Right cardiac atrium (tissue), 5 donors: ENCODE measurements at regions not wholly inside any gene's neighbourhood (a gene's known extent, or its start where the extent isn't known, plus 50 kb on each side); places are given as distances from the start of the nearest gene placed in this dataset.
"Not testable (repeated sequence)": the region's sequence is repeated elsewhere in the genome, so short reads cannot be mapped to it uniquely, and the experiment has no call there.

Experiments
- ATAC-seq, 2 donors: fragments of 200-7000 bp; cut with Tn5 transposase; one replicate each; pipeline versions ENCODE4 v1.8.0 to v1.9.1; 2020; ENCODE audit warnings: moderate library complexity in 2 of 2, mild to moderate bottlenecking in 1 of 2
- DNase-seq, 3 donors: peaks; one replicate each; pipeline ENCODE4 v3.0.0-alpha.2; 2020
- H3K27ac ChIP-seq: one replicate; pipeline ENCODE4 v1.5.1; 2013; ENCODE audit warnings: mild to moderate bottlenecking, low read length, control low read depth, moderate library complexity
- H3K27me3 ChIP-seq: one replicate; pipeline ENCODE4 v1.6.1; 2013; ENCODE audit not compliant: control insufficient read depth, insufficient read depth
- H3K4me1 ChIP-seq: one replicate; pipeline ENCODE4 v1.6.1; 2013; ENCODE audit warnings: low read length; ENCODE audit not compliant: control insufficient read depth, insufficient read depth
- H3K4me3 ChIP-seq: one replicate; pipeline ENCODE4 v1.5.1; 2013; ENCODE audit warnings: low read length, control low read depth
- H3K9me3 ChIP-seq: one replicate; pipeline ENCODE4 v1.6.1; 2013; ENCODE audit warnings: low read length; ENCODE audit not compliant: control insufficient read depth
- WGBS: extraction: QIAGEN DNeasy Blood & Tissue Kit; methylation state at CpG from one replicate; pipeline ENCODE4 v1.1.7; 2013; 5-methylcytosine and 5-hydroxymethylcytosine counted together
- intact Hi-C, 4 donors: fragments of 100-400 bp; cut with DNase I; formaldehyde crosslinking; loops; one replicate each; pipeline versions ENCODE4 v1.11.0 to v1.14.0; 2022 to 2023
- donor health status: healthy with polysubstance abuse.
- donor health status: DM: no; HTN: yes; CAD: no.
- donor health status: DM: no; HTN: no; CAD: no.
- donor health status: DM: no; HTN: yes; CAD: no; lungs with severe emphysema.
- donor health status: DM: yes; HTN: yes; CAD: no.

DNA sequence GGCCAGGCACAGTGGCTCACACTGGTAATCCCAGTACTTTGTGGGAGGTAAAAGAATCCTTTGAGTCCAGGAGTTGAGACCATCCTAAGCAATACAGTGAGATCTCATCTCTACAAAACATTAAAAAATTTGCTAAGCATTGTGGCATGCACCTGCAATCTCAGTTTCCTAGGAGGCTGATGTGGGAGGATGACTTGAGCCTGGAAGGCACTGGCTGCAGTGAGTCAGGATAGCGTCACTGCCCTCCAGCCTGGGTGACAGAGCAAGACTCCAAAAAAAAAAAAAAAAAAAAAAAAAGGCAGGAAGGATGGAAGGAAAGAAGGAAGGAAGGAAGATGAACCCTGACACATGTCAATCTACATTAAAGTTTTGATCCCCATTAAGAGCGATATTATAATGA is 1452.2 kb upstream of the ACO1 start:
- intact Hi-C loops, result no loop called here
- 83% methylated on average over 2 of the region's 2 CpGs for WGBS
- Histone ChIP-seq H3K27ac (no peak overlapping the region), H3K4me3 (no peak overlapping the region), H3K27me3 (no peaks in the 10 kb centered on the region), H3K4me1 (no peaks in the 10 kb centered on the region), H3K9me3 (no peaks in the 10 kb centered on the region)
- no peak for ATAC-seq
- DNase-seq, result no peak

- intact Hi-C loops, result no loop called here
- Histone ChIP-seq H3K27me3 (no peaks in the 10 kb centered on the region), H3K27ac (no peak overlapping the region), H3K4me1 (no peaks in the 10 kb centered on the region), H3K9me3 (no peaks in the 10 kb centered on the region), H3K4me3 (no peak overlapping the region)
- ATAC-seq (no peak), DNase-seq (no peak)
Observed at GRCh38 chr9:30935730-30936129, 1448.7 kb upstream of the ACO1 start.

- WGBS, result 80% methylated on average over 4 of the region's 4 CpGs
- intact Hi-C loops, result no loop called here
- ATAC-seq, result no peak
Observed at GRCh38 chr9:30937106-30937505, 1447.3 kb upstream of the ACO1 start.

GRCh38 chr9:30942852-30943251 is 1441.6 kb upstream of the ACO1 start:
- intact Hi-C loops, DNase-seq: not testable (repeated sequence)

More at GRCh38 chr9:30937106-30937505, 1447.3 kb upstream of the ACO1 start:
- Histone ChIP-seq H3K4me3 (no peak overlapping the region), H3K27ac (no peak overlapping the region), H3K4me1 (no peaks in the 10 kb centered on the region), H3K27me3 (no peaks in the 10 kb centered on the region), H3K9me3 (no peaks in the 10 kb centered on the region)
- no peak for DNase-seq

DNA sequence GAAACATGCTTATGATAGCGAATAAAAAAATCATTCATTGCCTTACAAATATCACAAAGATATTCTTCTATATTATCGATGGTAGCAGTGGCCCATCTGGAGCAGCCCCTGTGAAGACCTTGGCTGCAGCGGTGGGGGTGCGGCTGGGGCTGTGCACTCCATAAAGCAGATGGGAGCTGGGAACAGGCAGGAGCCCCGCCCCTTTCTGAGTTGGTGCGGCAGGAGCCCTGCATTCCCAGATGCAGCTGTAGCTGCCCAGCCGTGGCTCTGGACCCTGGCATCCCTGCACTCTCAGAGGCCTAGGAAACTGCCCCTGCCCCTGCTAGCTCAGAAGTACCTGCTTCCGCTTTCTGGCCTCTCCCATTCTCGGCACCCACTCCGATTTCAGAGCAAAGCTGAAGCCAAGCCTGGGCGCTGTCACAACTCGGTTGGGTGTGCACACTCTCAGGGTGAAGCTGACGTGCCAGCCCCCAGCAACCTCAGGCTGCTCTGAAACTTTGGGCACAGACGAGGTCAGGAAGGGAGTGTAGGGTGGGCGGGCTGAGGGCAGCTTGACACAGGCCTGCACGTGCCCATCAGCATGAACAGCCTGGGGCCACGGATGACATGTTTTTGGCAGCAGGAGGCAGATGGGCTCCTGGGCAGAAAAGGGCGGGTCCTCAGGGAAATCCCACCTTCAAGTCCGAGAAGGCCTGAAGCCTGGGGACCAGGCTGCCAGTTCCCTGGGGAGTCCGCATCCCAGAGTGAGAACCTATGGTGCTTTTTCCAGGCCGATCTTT is 1440.8 kb upstream of the ACO1 start:
- H3K4me3 ChIP-seq, result no peak overlapping the region
- 89% methylated on average over 21 of the region's 21 CpGs for WGBS
- no peak for ATAC-seq
- DNase-seq, result peak in 2 of 3 donors; percentile 19 to 29
- intact Hi-C loops, result no loop called here
- no peaks in the 10 kb centered on the region for H3K9me3 ChIP-seq
- no peaks in the 10 kb centered on the region for H3K27me3 ChIP-seq
- no peaks in the 10 kb centered on the region for H3K4me1 ChIP-seq
- H3K27ac ChIP-seq, result no peak overlapping the region

More at GRCh38 chr9:30942852-30943251, 1441.6 kb upstream of the ACO1 start:
- H3K27ac ChIP-seq, H3K9me3 ChIP-seq, H3K4me3 ChIP-seq, ATAC-seq, H3K4me1 ChIP-seq, H3K27me3 ChIP-seq: not testable (repeated sequence)
- 93% methylated on average over 2 of the region's 2 CpGs for WGBS

DNA sequence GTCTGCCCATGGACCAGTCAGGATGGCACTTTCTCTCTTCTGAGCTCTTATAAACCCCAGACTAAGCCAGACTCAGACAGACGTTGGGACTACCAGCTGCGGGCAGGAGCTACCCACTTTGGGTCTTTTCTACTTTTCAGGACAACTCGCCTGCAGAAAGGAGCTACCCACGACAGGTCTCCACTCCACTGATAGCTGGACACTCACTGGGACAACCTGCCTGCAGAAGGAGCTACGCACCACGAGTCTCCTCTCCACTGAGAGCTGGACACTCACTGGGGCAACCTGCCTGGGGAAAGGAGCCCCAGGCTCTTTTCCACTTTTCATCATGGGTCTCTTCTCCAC is 1440.2 kb upstream of the ACO1 start:
- Histone ChIP-seq H3K4me3 (no peak overlapping the region), H3K9me3 (no peaks in the 10 kb centered on the region), H3K27me3 (no peaks in the 10 kb centered on the region), H3K27ac (no peak overlapping the region), H3K4me1 (no peaks in the 10 kb centered on the region)
- DNase-seq (no peak), ATAC-seq (no peak)
- WGBS, result 89% methylated on average over 6 of the region's 6 CpGs
- intact Hi-C loops, result no loop called here

DNA sequence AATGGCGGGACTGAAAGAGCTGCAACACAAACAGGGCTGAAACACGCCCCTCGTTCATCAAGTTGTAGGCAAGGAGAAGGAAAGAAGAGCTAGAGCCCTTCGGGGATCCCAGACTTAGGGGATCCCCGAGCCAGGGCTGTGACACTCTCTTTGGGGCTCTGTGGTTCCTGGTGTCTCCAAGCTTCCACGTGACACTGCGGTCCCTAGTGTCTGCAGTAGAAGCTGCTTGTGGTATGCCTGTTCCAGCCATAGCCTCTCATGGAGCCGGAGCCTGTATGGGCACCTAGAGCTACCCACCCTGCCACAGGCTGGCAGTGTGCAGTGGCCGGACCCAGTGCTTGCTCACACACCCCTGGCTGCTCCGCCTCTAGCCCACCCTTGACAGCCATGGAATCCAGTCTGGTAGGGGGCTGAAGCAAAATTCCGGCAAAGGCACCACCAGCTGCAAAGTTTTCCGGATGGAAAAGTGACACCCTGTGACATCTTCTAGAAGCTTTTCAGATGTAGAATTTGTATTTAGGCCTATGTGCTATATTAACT is 1439.6 kb upstream of the ACO1 start:
- no peaks in the 10 kb centered on the region for H3K9me3 ChIP-seq
- H3K4me1 ChIP-seq, result no peaks in the 10 kb centered on the region
- no peak for ATAC-seq
- no peak overlapping the region for H3K4me3 ChIP-seq
- intact Hi-C loops, result no loop called here
- no peak overlapping the region for H3K27ac ChIP-seq
- no peaks in the 10 kb centered on the region for H3K27me3 ChIP-seq
- 90% methylated on average over 12 of the region's 12 CpGs for WGBS
- DNase-seq, result peak in 1 of 3 donors; percentile 10

- intact Hi-C loops, result no loop called here
- Histone ChIP-seq H3K4me3 (no peak overlapping the region), H3K4me1 (no peaks in the 10 kb centered on the region), H3K27ac (no peak overlapping the region), H3K27me3 (no peaks in the 10 kb centered on the region), H3K9me3 (no peaks in the 10 kb centered on the region)
- DNase-seq, result no peak
- ATAC-seq, result no peak
Observed at GRCh38 chr9:30964332-30964731, 1420.1 kb upstream of the ACO1 start.

DNA sequence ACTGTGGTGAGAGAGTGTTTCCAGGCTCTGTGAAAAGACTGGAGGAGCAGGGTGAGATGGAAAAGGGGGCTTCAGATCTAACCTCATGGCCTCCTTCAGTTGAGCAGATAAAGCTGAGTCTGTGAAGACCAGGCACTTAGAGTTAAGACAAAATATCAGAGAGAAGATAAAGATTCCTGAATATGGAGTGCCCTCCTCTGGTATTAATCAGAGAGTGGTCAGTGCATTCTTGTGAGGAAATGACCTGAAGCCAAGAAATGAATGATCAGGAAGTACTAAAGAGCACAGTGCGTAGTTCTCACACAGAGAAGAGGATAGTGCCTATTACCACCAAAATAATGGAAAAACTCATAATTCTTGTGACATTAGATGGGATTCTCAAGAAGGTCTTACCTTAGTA is 1417.0 kb upstream of the ACO1 start:
- ATAC-seq, result no peak
- 33% methylated on average over 1 of the region's 1 CpG for whole genome bisulfite sequencing
- intact Hi-C loops, result no loop called here
- H3K27me3 ChIP-seq, result no peaks in the 10 kb centered on the region
- no peaks in the 10 kb centered on the region for H3K9me3 ChIP-seq
- no peak for DNase-seq
- H3K4me3 ChIP-seq, result no peak overlapping the region
- H3K4me1 ChIP-seq, result no peaks in the 10 kb centered on the region
- H3K27ac ChIP-seq, result no peak overlapping the region

DNA sequence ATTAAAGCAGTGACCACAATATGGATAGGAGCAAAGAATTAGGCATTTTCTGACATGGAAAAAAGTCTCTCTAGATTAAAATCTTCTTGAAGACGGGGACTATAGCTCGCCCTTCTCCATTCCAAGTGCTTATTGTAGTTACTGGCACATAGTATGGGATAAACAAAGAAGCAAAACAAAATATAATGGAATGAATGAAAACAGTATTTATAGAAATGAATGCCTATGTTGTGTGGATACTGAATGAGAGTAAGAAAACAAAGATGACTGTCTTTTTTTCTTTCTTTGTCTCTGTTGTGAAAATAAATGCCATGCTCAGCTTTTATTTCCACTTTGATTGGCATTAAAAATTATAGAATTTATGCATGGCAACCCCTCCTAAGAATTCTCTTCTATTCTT is 1414.3 kb upstream of the ACO1 start:
- intact Hi-C loops, result no loop called here

GRCh38 chr9:30970812-30971211 is 1413.6 kb upstream of the ACO1 start:
- no peaks in the 10 kb centered on the region for H3K27me3 ChIP-seq
- ATAC-seq (no peak), DNase-seq (no peak)
- intact Hi-C loops, result no loop called here
- no peak overlapping the region for H3K27ac ChIP-seq
- no peak overlapping the region for H3K4me3 ChIP-seq
- H3K9me3 ChIP-seq, result no peaks in the 10 kb centered on the region
- H3K4me1 ChIP-seq, result no peaks in the 10 kb centered on the region
- WGBS, result 72% methylated on average over 3 of the region's 3 CpGs

More for the DNA sequence above, 1414.3 kb upstream of the ACO1 start:
- DNase-seq (no peak), ATAC-seq (no peak)
- 59% methylated on average over 2 of the region's 2 CpGs for WGBS
- Histone ChIP-seq H3K4me1 (no peaks in the 10 kb centered on the region), H3K4me3 (no peak overlapping the region), H3K9me3 (no peaks in the 10 kb centered on the region), H3K27ac (no peak overlapping the region), H3K27me3 (no peaks in the 10 kb centered on the region)

GRCh38 chr9:30972654-30973053 is 1411.8 kb upstream of the ACO1 start:
- ATAC-seq (no peak), DNase-seq (no peak)
- no peaks in the 10 kb centered on the region for H3K9me3 ChIP-seq
- no peak overlapping the region for H3K27ac ChIP-seq
- H3K27me3 ChIP-seq, result no peaks in the 10 kb centered on the region
- intact Hi-C loops, result no loop called here
- H3K4me1 ChIP-seq, result no peaks in the 10 kb centered on the region
- no peak overlapping the region for H3K4me3 ChIP-seq
